HG03571 (cell line): ENCODE measurements at regions not wholly inside any gene's neighbourhood (a gene's known extent, or its start where the extent isn't known, plus 50 kb on each side); places are given as distances from the start of the nearest gene placed in this dataset.

Experiments used
- ATAC-seq: cut with Tn5 transposase; IDR thresholded peaks from one replicate; pipeline ENCODE4 v1.9.1; 2021; ENCODE audit not compliant: unreplicated experiment

- ATAC-seq = no peak
Observed at GRCh38 chr12:67794161-67794560, 145.6 kb downstream of the DYRK2 start.

GRCh38 chr12:67795236-67795635 is 146.7 kb downstream of the DYRK2 start:
- no peak for ATAC-seq

GRCh38 chr12:67797185-67797741 is 148.7 kb downstream of the DYRK2 start:
- ATAC-seq = no peak

GRCh38 chr12:67797753-67798152 is 149.2 kb downstream of the DYRK2 start:
- no peak for ATAC-seq

- no peak for ATAC-seq
Observed at GRCh38 chr12:67798768-67799167, 150.2 kb downstream of the DYRK2 start.

GRCh38 chr12:67802731-67803130 is 154.2 kb downstream of the DYRK2 start:
- no peak for ATAC-seq

GRCh38 chr12:67803278-67803993 is 154.9 kb downstream of the DYRK2 start:
- ATAC-seq = no peak

- no peak for ATAC-seq
Observed at GRCh38 chr12:67804168-67804567, 155.6 kb downstream of the DYRK2 start.

GRCh38 chr12:67807814-67808213 is 159.3 kb downstream of the DYRK2 start:
- no peak for ATAC-seq

- ATAC-seq = no peak
Observed at GRCh38 chr12:67810166-67810565, 161.6 kb downstream of the DYRK2 start.

GRCh38 chr12:67811437-67812361 is 163.2 kb downstream of the DYRK2 start:
- no peak for ATAC-seq

- no peak for ATAC-seq
Observed at GRCh38 chr12:67813456-67813904, 164.9 kb downstream of the DYRK2 start.

- ATAC-seq = no peak
Observed at GRCh38 chr12:67816269-67816668, 167.7 kb downstream of the DYRK2 start.

GRCh38 chr12:67818459-67818903 is 169.9 kb downstream of the DYRK2 start:
- no peak for ATAC-seq

- no peak for ATAC-seq
Observed at GRCh38 chr12:67819902-67820301, 169.3 kb upstream of the IFNG-AS1 start.

- no peak for ATAC-seq
Observed at GRCh38 chr12:67820694-67821093, 168.6 kb upstream of the IFNG-AS1 start.

- ATAC-seq = no peak
Observed at GRCh38 chr12:67822826-67823225, 166.4 kb upstream of the IFNG-AS1 start.

GRCh38 chr12:67826148-67826547 is 163.1 kb upstream of the IFNG-AS1 start:
- ATAC-seq = no peak

GRCh38 chr12:67826946-67827720 is 162.1 kb upstream of the IFNG-AS1 start:
- no peak for ATAC-seq

GRCh38 chr12:67827820-67828383 is 161.3 kb upstream of the IFNG-AS1 start:
- ATAC-seq = no peak

- no peak for ATAC-seq
Observed at GRCh38 chr12:67829896-67830295, 159.4 kb upstream of the IFNG-AS1 start.
